LNCaP clone FGC (cell line): ENCODE measurements at regions not wholly inside any gene's neighbourhood (a gene's known extent, or its start where the extent isn't known, plus 50 kb on each side); places are given as distances from the start of the nearest gene placed in this dataset.

Experiments
- DNase-seq: peaks from one replicate; pipeline ENCODE4 v3.0.0-alpha.2; 2011; ENCODE audit warnings: low read depth
- H3K4me3 ChIP-seq: 2 replicates; pipeline ENCODE4 v1.5.1; 2011; ENCODE audit warnings: mild to moderate bottlenecking, low read depth, low read length, control low read depth
- TF ChIP-seq, protein P1 (sequence below): IDR thresholded peaks from 2 replicates; pipeline ENCODE4 v1.5.1; 2012; ENCODE audit warnings: mild to moderate bottlenecking; ENCODE audit not compliant: control insufficient read depth, insufficient read depth; ENCODE audit errors: extremely low read depth

DNA sequence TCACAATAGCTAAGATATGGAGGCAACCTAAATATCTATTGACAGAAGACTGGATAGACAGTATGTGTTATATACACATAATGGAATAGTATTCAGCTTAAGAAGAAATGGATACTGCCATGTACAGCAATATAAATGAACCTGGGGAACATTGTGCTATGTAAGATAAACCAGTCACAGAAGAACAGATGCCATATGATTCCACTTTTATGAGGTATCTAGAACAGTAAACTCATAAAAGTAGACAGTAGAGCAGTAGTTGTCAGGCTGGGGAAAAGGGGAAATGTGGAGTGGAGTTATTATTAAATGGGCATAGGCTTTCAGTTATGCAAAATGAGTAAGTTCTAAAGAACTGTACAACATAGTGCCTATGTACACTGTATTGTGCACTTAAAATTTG lies 1055.7 kb upstream of the TMEFF2 start:
- DNase-seq = peak; percentile 76
- TF ChIP-seq, protein P1, sequence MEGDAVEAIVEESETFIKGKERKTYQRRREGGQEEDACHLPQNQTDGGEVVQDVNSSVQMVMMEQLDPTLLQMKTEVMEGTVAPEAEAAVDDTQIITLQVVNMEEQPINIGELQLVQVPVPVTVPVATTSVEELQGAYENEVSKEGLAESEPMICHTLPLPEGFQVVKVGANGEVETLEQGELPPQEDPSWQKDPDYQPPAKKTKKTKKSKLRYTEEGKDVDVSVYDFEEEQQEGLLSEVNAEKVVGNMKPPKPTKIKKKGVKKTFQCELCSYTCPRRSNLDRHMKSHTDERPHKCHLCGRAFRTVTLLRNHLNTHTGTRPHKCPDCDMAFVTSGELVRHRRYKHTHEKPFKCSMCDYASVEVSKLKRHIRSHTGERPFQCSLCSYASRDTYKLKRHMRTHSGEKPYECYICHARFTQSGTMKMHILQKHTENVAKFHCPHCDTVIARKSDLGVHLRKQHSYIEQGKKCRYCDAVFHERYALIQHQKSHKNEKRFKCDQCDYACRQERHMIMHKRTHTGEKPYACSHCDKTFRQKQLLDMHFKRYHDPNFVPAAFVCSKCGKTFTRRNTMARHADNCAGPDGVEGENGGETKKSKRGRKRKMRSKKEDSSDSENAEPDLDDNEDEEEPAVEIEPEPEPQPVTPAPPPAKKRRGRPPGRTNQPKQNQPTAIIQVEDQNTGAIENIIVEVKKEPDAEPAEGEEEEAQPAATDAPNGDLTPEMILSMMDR = no peak
- H3K4me3 ChIP-seq = no peak overlapping the region

DNA sequence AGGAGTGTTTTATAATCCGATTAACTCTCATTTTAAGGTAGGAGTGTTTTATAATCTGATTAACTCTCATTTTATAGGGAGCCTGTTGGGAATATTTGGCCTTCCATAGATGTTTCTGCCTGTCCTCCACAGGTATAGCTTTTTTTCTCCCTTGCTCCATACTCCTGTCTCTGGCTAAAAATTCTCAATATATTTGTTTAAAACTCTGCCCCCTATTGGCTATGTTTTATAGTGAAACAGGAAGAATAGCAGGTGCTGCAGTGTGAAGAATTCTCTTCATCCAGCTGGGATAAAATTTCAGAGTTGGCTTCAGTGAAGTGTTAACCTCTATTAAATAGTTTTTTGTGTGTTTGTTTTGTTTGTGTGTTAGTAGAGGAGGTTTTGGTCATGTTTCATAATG lies 1046.0 kb upstream of the TMEFF2 start:
- H3K4me3 ChIP-seq = no peak overlapping the region
- DNase-seq = no peak
- TF ChIP-seq, protein P1 = no peak

DNA sequence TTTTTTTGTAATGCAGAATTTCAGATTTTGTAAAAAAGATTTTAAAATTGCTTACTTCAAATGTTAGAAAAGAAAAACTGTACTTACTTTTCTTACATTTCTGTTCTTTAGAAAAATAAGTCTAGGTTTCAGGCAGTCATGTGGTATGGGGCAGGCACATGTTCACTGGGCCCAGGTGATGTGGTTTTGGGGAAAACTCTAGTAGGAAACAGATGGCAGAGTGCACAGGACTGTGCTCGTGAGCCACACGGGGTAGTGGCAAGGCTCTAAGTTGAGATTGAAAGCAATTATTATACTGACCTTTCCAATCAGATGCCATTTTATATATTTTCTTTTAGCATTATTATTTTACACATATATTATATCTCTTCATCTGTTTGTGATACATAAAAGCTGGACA lies 1036.9 kb upstream of the TMEFF2 start:
- no peak overlapping the region for H3K4me3 ChIP-seq
- TF ChIP-seq, protein P1 = no peak
- no peak for DNase-seq

DNA sequence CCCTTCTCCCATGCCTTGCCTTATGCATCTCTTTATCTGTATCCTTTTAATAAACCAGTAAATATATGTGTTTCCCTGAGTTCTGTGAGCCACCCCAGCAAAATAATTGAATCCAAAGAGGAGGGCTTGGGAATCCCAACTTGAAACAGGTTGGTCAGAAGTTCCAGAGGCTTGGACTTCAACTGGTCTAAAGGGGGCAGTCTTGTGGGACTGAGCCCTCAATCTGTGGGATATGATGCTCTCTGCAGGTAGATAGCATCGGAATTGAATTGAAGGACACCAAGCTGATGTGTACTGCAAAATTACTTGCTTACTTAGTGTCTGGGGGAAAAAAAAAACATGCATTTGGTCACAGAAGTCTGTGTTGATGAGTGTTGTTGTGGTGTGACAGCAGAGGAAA lies 1033.5 kb upstream of the TMEFF2 start:
- TF ChIP-seq, protein P1 = no peak
- no peak overlapping the region for H3K4me3 ChIP-seq
- DNase-seq = no peak

DNA sequence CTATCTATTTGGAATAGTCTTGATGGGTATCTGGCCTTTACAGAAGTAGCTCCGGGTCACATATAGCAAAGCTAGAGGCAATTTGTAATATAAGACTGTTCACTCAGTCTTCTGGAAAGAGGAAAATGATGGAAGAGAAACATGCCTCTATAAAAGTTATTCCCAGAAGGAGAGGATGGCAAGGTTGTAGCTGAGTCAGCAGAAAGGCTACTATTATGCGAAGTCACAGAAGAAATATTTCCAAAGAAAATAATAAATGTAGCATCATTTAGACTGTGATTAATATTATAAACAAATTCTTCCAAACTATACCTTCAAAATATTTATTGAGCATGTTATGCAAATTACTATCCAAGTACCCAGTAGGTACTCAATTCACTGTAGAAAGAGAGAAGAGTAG lies 1027.7 kb upstream of the TMEFF2 start:
- H3K4me3 ChIP-seq = no peak overlapping the region
- TF ChIP-seq, protein P1 = no peak
- no peak for DNase-seq

DNA sequence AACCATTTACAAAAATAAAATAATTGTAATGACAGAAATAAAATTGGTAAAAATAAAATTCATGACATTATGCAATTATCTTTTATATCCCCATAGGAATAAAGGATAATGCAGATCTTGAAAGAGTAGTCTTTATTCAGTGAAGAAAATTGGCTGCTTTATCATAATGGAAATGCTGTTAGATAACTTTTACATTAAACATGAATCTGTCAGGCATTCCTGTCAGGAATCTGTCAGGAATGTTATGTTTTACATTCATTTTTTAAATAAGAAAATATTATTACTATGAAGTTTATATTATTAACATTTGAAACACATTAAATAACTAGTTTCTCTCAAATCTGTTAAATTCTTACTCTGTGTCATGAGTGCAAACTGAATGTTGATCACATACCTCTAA lies 1024.7 kb upstream of the TMEFF2 start:
- DNase-seq = no peak
- H3K4me3 ChIP-seq = no peak overlapping the region
- TF ChIP-seq, protein P1 = no peak

DNA sequence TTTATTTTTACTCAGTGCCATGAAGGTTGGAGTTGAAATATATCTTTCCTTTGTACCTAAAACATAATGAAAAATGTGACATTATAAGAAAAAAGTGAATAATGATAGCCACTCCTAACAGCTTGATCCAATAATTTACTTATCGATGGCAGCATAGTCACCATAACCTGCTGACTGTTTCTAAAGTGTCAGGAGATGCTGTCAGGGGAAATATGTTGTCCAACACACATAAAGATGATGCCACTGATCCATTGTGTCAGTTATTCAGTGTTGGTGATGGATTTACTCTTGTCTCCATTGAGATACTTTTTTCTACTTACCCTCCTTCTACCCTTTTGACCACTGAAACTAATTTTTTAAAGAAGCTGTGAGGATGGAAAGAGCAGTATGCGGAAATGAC lies 1006.9 kb upstream of the TMEFF2 start:
- DNase-seq = no peak
- TF ChIP-seq, protein P1 = no peak
- no peak overlapping the region for H3K4me3 ChIP-seq
